Ascending aorta (tissue), 2 donors: ENCODE measurements at regions not wholly inside any gene's neighbourhood (a gene's known extent, or its start where the extent isn't known, plus 50 kb on each side); places are given as distances from the start of the nearest gene placed in this dataset.

ENCODE experiments used
- DNase-seq, 2 donors: peaks; one replicate each; pipeline ENCODE4 v3.0.0-alpha.2; 2019; ENCODE audit warnings: low spot score in 2 of 2
- H3K27ac ChIP-seq, 2 donors: fragments of 200-600 bp; sonication (generic); one replicate each; pipeline ENCODE4 v1.5.1; 2016 to 2017; ENCODE audit warnings: mild to moderate bottlenecking in 1 of 2
- H3K27me3 ChIP-seq: fragments of 200-600 bp; sonication (generic); one replicate; pipeline ENCODE4 v1.5.1; 2017
- H3K36me3 ChIP-seq, 2 donors: fragments of 200-600 bp; sonication (generic); one replicate each; pipeline ENCODE4 v1.5.1; 2016
- H3K4me1 ChIP-seq, 2 donors: fragments of 200-600 bp; sonication (generic); one replicate each; pipeline ENCODE4 v1.5.1; 2016 to 2017; ENCODE audit warnings: mild to moderate bottlenecking in 1 of 2
- H3K4me3 ChIP-seq, 2 donors: fragments of 200-600 bp; sonication (generic); one replicate each; pipeline ENCODE4 v1.5.1; 2016 to 2017; ENCODE audit warnings: mild to moderate bottlenecking in 1 of 2
- H3K9me3 ChIP-seq, 2 donors: fragments of 200-600 bp; sonication (generic); one replicate each; pipeline ENCODE4 v1.5.1; 2016
- intact Hi-C: fragments of 100-400 bp; cut with DNase I; formaldehyde crosslinking; loops from one replicate; pipeline ENCODE4 v1.15.1; 2023
- TF ChIP-seq, protein P1 (sequence below), 3 experiments: fragments of 200-600 bp in 2 of 3; fragments of 450-650 bp in 1 of 3; sonication (generic) in 2 of 3; IDR thresholded peaks; one replicate each; pipeline ENCODE4 v1.5.1; 2016 to 2019; ENCODE audit warnings: antibody characterized with exemption in 3 of 3, mild to moderate bottlenecking in 1 of 3, moderate library complexity in 1 of 3

GRCh38 chr2:109057686-109058085 is 68.7 kb upstream of the EDAR start:
- Histone ChIP-seq H3K9me3 (no peaks in the 10 kb centered on the region), H3K36me3 (no peaks in the 10 kb centered on the region), H3K27ac (no peak overlapping the region), H3K27me3 (no peaks in the 10 kb centered on the region), H3K4me3 (no peak overlapping the region), H3K4me1 (peaks cover 0 to 4% of the 10 kb centered on the region in 2 donors)
- TF ChIP-seq, protein P1, sequence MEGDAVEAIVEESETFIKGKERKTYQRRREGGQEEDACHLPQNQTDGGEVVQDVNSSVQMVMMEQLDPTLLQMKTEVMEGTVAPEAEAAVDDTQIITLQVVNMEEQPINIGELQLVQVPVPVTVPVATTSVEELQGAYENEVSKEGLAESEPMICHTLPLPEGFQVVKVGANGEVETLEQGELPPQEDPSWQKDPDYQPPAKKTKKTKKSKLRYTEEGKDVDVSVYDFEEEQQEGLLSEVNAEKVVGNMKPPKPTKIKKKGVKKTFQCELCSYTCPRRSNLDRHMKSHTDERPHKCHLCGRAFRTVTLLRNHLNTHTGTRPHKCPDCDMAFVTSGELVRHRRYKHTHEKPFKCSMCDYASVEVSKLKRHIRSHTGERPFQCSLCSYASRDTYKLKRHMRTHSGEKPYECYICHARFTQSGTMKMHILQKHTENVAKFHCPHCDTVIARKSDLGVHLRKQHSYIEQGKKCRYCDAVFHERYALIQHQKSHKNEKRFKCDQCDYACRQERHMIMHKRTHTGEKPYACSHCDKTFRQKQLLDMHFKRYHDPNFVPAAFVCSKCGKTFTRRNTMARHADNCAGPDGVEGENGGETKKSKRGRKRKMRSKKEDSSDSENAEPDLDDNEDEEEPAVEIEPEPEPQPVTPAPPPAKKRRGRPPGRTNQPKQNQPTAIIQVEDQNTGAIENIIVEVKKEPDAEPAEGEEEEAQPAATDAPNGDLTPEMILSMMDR (IDR thresholded peaks at IDR 0.05): no peak
- intact Hi-C loops: no loop called here
- no peak for DNase-seq

DNA sequence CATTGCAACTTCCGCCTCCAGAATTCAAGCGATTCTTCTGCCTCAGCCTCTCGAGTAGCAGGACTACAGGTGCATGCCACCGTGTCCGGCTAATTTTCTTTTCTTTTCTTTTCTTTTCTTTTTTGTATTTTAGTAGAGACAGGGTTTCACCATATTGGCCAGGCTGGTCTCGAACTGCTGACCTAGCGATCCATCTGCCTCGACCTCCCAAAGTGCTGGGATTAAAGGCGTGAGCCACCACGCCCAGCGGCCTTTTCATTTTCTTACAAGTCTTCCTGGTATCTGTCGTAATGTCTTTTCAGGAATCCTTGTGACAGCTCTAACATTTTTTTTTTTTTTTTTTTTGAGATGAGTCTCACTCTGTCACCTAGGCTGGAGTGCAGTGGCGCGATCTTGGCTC is 66.4 kb upstream of the EDAR start:
- no peak overlapping the region for H3K4me3 ChIP-seq
- H3K36me3 ChIP-seq: no peaks in the 10 kb centered on the region
- no peak for DNase-seq
- peaks cover 0 to 4% of the 10 kb centered on the region in 2 donors for H3K4me1 ChIP-seq
- intact Hi-C loops: no loop called here
- no peak overlapping the region for H3K27ac ChIP-seq
- TF ChIP-seq, protein P1 (IDR thresholded peaks at IDR 0.05): no peak
- no peaks in the 10 kb centered on the region for H3K27me3 ChIP-seq
- H3K9me3 ChIP-seq: no peaks in the 10 kb centered on the region

DNA sequence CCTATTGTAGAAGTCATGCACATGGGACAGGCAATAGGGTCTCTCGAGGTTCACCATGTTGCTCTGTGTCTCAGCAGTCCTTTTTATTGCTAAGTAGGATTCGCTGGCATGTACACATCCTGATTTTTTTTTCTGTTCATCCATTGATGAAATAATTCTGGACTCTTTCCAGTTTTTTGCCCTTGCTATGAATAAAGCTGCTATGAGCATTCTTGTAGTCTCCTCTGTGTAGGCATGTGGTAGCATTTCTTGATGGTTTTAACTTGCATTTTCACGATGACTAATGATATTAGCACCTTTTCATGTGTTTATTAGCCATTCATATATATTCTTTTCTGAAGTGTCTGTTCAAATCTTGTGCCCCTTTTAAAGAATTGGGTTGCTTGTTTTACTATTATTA is 65.8 kb upstream of the EDAR start:
- no peak for DNase-seq
- H3K4me1 ChIP-seq: peaks cover 0 to 4% of the 10 kb centered on the region in 2 donors
- no peaks in the 10 kb centered on the region for H3K36me3 ChIP-seq
- TF ChIP-seq, protein P1 (IDR thresholded peaks at IDR 0.05): no peak
- intact Hi-C loops: no loop called here
- H3K27me3 ChIP-seq: no peaks in the 10 kb centered on the region
- H3K27ac ChIP-seq: no peak overlapping the region
- no peak overlapping the region for H3K4me3 ChIP-seq
- no peaks in the 10 kb centered on the region for H3K9me3 ChIP-seq

DNA sequence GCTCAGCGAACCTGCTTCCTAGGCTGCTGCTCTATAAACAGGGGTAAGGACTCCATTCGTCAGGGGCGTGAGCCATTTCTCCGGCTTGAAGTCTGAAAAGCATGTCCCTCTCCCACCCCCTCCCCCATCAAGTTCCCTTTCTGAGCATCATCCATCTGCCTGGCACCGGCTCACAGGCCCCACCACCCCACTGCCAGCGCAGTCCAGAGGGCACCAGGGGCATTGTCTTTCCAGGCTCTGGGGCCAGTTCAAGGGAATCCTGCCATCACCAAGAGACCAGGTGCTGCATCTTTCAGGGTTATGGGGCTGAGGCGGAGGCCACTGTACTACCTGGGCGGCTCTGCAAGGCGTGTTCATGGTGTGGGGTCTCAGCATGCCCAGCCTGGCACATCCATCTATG is 64.7 kb upstream of the EDAR start:
- TF ChIP-seq, protein P1 (IDR thresholded peaks at IDR 0.05): no peak
- Histone ChIP-seq H3K9me3 (no peaks in the 10 kb centered on the region), H3K4me1 (peaks cover 0 to 4% of the 10 kb centered on the region in 2 donors), H3K27me3 (no peaks in the 10 kb centered on the region), H3K36me3 (no peaks in the 10 kb centered on the region), H3K27ac (no peak overlapping the region), H3K4me3 (no peak overlapping the region)
- intact Hi-C loops: no loop called here
- DNase-seq: no peak

GRCh38 chr2:109052922-109053321 is 63.9 kb upstream of the EDAR start:
- Histone ChIP-seq H3K27me3 (no peaks in the 10 kb centered on the region), H3K27ac (no peak overlapping the region), H3K9me3 (no peaks in the 10 kb centered on the region), H3K36me3 (no peaks in the 10 kb centered on the region), H3K4me1 (no peaks in the 10 kb centered on the region), H3K4me3 (no peak overlapping the region)
- no peak for DNase-seq
- intact Hi-C loops: no loop called here
- TF ChIP-seq, protein P1 (IDR thresholded peaks at IDR 0.05): no peak

GRCh38 chr2:109049022-109049421 is 60.0 kb upstream of the EDAR start:
- no peak overlapping the region for H3K27ac ChIP-seq
- intact Hi-C loops: no loop called here

More at GRCh38 chr2:109049022-109049421, 60.0 kb upstream of the EDAR start:
- no peaks in the 10 kb centered on the region for H3K9me3 ChIP-seq
- H3K27me3 ChIP-seq: no peaks in the 10 kb centered on the region
- no peaks in the 10 kb centered on the region for H3K4me1 ChIP-seq
- H3K36me3 ChIP-seq: no peaks in the 10 kb centered on the region
- no peak overlapping the region for H3K4me3 ChIP-seq
- TF ChIP-seq, protein P1 (IDR thresholded peaks at IDR 0.05): no peak
- no peak for DNase-seq
